Neural crest cell (in vitro differentiated cells): ENCODE measurements at regions not wholly inside any gene's neighbourhood (a gene's known extent, or its start where the extent isn't known, plus 50 kb on each side); places are given as distances from the start of the nearest gene placed in this dataset.

Experiments used
- DNase-seq: peaks from one replicate; pipeline ENCODE4 v3.0.0; 2021; ENCODE audit warnings: low read depth, mixed read lengths, low spot score
- H3K27ac Mint-ChIP-seq: one replicate; pipeline ENCODE4 v1.8.0; 2021; ENCODE audit warnings: mild to moderate bottlenecking, mixed read lengths; ENCODE audit not compliant: unreplicated experiment
- H3K27me3 Mint-ChIP-seq: 2 replicates; pipeline ENCODE4 v1.8.0; 2021; ENCODE audit warnings: low read depth, mild to moderate bottlenecking, mixed read lengths
- H3K36me3 Mint-ChIP-seq: 2 replicates; pipeline ENCODE4 v1.8.0; 2021; ENCODE audit warnings: low read depth, mild to moderate bottlenecking, mixed read lengths
- H3K4me1 Mint-ChIP-seq: 2 replicates; pipeline ENCODE4 v1.8.0; 2021; ENCODE audit warnings: mixed read lengths
- H3K4me3 Mint-ChIP-seq: one replicate; pipeline ENCODE4 v1.8.0; 2021; ENCODE audit warnings: mild to moderate bottlenecking, mixed read lengths
- H3K9me3 Mint-ChIP-seq: 2 replicates; pipeline ENCODE4 v1.8.0; 2021; ENCODE audit warnings: mixed read lengths
- TF ChIP-seq, protein P1 (sequence below): fragments of 200-600 bp; sonication (generic); conservative IDR thresholded peaks from 2 replicates; pipeline ENCODE4 v1.5.0; 2021; ENCODE audit warnings: antibody characterized with exemption, mild to moderate bottlenecking

- H3K36me3 Mint-ChIP-seq, result no peaks in the 10 kb centered on the region
- DNase-seq, result no peak
- TF ChIP-seq, protein P1, sequence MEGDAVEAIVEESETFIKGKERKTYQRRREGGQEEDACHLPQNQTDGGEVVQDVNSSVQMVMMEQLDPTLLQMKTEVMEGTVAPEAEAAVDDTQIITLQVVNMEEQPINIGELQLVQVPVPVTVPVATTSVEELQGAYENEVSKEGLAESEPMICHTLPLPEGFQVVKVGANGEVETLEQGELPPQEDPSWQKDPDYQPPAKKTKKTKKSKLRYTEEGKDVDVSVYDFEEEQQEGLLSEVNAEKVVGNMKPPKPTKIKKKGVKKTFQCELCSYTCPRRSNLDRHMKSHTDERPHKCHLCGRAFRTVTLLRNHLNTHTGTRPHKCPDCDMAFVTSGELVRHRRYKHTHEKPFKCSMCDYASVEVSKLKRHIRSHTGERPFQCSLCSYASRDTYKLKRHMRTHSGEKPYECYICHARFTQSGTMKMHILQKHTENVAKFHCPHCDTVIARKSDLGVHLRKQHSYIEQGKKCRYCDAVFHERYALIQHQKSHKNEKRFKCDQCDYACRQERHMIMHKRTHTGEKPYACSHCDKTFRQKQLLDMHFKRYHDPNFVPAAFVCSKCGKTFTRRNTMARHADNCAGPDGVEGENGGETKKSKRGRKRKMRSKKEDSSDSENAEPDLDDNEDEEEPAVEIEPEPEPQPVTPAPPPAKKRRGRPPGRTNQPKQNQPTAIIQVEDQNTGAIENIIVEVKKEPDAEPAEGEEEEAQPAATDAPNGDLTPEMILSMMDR, result no peak
- H3K27me3 Mint-ChIP-seq, result no peaks in the 10 kb centered on the region
- H3K27ac Mint-ChIP-seq, result no peak overlapping the region
- no peak overlapping the region for H3K4me3 Mint-ChIP-seq
- H3K4me1 Mint-ChIP-seq, result no peaks in the 10 kb centered on the region
- no peaks in the 10 kb centered on the region for H3K9me3 Mint-ChIP-seq
These were observed 1694.4 kb downstream of the EFNB2 start for GRCh38 chr13:104841110-104841509.

- H3K4me3 Mint-ChIP-seq, result no peak overlapping the region
- H3K36me3 Mint-ChIP-seq, result no peaks in the 10 kb centered on the region
- no peaks in the 10 kb centered on the region for H3K9me3 Mint-ChIP-seq
- TF ChIP-seq, protein P1, result no peak
- no peaks in the 10 kb centered on the region for H3K4me1 Mint-ChIP-seq
- H3K27me3 Mint-ChIP-seq, result no peaks in the 10 kb centered on the region
- no peak overlapping the region for H3K27ac Mint-ChIP-seq
- no peak for DNase-seq
These were observed 1697.7 kb downstream of the EFNB2 start for GRCh38 chr13:104837756-104838155.

DNA sequence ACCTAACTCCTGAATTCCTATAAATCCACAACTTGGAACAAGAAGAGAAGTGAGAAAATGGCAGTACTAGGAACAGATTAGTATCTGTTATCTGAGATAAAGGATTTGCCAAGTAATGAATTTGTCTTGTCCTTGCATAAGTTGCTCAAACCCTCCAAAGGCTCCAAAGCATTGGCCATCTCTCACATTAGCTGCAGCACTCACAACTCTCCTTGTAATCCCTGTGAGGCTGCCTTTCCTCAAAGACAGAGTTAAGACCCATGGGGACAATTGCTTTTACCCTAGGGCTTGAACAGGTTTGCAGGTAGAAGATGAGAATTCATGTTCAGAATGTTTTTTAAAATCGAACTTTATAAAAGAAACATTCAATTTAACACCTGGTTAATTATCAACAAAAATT is 1702.2 kb downstream of the EFNB2 start:
- no peak overlapping the region for H3K4me3 Mint-ChIP-seq

DNA sequence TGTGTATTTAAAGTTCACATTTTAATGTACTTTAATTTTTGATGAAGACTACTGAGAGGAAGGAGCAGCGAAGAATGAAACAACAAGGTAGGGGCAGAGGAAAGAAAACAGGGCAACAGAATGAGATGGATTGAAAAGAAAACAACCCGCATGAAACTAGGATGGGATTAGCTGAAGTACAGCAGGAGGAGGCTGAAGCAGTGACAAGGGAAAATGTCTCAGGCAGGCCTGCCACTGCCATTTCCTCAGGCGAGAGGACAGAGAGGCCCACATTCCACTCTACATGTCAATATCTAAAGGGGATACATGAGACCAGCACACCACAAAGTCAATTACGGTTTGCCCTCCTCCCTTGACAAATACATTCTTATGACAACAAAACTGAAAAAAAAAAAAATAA is 1703.2 kb downstream of the EFNB2 start:
- H3K4me3 Mint-ChIP-seq, result no peak overlapping the region
- peaks cover 2% of the 10 kb centered on the region for H3K9me3 Mint-ChIP-seq

More for the DNA sequence above, 1702.2 kb downstream of the EFNB2 start:
- TF ChIP-seq, protein P1, result no peak
- Mint-ChIP-seq H3K4me1 (peaks cover 4% of the 10 kb centered on the region), H3K36me3 (no peaks in the 10 kb centered on the region), H3K9me3 (no peaks in the 10 kb centered on the region), H3K27me3 (no peaks in the 10 kb centered on the region), H3K27ac (no peak overlapping the region)
- no peak for DNase-seq

DNA sequence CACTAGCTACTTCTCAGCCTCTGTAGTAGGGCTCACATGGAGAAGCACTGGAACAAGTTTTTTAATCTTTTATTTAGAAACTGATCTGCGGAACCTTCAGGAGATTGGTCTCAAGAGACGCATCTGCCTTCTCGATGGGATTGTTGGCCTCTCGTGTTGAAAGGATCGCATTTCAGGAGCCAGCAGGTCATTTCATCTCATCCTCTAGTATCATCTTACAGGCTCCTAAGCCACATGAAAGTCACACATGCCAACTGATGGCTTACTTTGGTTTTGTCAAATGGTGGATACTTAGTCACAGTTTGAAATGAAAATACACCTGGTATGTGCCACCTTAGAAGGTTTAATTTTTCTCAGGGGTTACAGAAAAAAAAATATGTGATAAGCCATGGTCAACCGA is 1703.6 kb downstream of the EFNB2 start:
- peaks cover 5% of the 10 kb centered on the region for H3K9me3 Mint-ChIP-seq
- TF ChIP-seq, protein P1, result no peak
- no peaks in the 10 kb centered on the region for H3K27me3 Mint-ChIP-seq
- H3K36me3 Mint-ChIP-seq, result no peaks in the 10 kb centered on the region
- H3K4me1 Mint-ChIP-seq, result peaks cover 4% of the 10 kb centered on the region
- no peak overlapping the region for H3K27ac Mint-ChIP-seq
- no peak overlapping the region for H3K4me3 Mint-ChIP-seq
- no peak for DNase-seq

More for the DNA sequence above, 1703.2 kb downstream of the EFNB2 start:
- Mint-ChIP-seq H3K4me1 (peaks cover 4% of the 10 kb centered on the region), H3K27ac (no peak overlapping the region), H3K27me3 (no peaks in the 10 kb centered on the region), H3K36me3 (no peaks in the 10 kb centered on the region)
- no peak for DNase-seq
- TF ChIP-seq, protein P1, result no peak

- H3K4me3 Mint-ChIP-seq, result no peak overlapping the region
- no peak for DNase-seq
- no peaks in the 10 kb centered on the region for H3K27me3 Mint-ChIP-seq
- no peaks in the 10 kb centered on the region for H3K36me3 Mint-ChIP-seq
- no peaks in the 10 kb centered on the region for H3K4me1 Mint-ChIP-seq
- no peak overlapping the region for H3K27ac Mint-ChIP-seq
- peaks cover 12% of the 10 kb centered on the region for H3K9me3 Mint-ChIP-seq
- TF ChIP-seq, protein P1, result no peak
These were observed 1711.8 kb downstream of the EFNB2 start for GRCh38 chr13:104823709-104824108.
